ENCODE measurements at regions not wholly inside any gene's neighbourhood (a gene's known extent, or its start where the extent isn't known, plus 50 kb on each side); places are given as distances from the start of the nearest gene placed in this dataset.

DNA sequence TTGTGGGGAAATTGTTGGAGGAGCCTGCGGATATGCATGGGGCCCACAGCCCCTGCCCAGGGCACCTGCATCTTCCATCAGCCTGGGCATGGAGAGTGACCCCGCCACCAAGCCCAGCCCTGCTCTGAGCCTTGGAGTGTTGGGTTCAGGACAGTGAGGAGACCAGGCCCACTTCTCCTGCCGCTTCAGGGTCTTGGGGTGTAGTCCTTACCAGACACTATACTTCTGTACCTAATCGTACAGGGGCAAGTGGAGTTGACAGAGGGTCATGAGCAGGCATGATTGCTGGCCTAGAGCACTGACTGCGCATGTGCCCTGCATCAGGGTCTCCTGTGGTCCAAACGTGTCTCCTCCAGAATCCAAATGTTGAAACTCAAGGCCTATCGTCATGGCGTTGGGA lies 108.9 kb upstream of the ZNF236 start:
- no peak overlapping the region for H2AFZ ChIP-seq (ENCODE audit: low read depth, low read length)
- POLR2A ChIA-PET: no interaction called here
- H3K9me3 ChIP-seq (replicated peaks; ENCODE audit: control insufficient read depth, insufficient read depth, low read length): no peaks in the 10 kb centered on the region
- CTCF ChIA-PET: interaction anchor here (1.0 kb wide), 1 partner anchor 314 kb away, joined by 3 read pairs; no protein-coding TSS in a partner anchor
- H3K9me1 ChIP-seq (replicated peaks; ENCODE audit: control insufficient read depth, extremely low read depth, insufficient read depth, low read length): no peaks in the 10 kb centered on the region
- no peaks in the 10 kb centered on the region for H3K36me3 ChIP-seq (ENCODE audit: control insufficient read depth in 2 of 2, extremely low read depth in 1 of 2, insufficient read depth in 2 of 2, low read length in 2 of 2)
- H3K4me1 ChIP-seq (ENCODE audit: control insufficient read depth, extremely low read depth, insufficient read depth, low read length): no peaks in the 10 kb centered on the region
- H3K9ac ChIP-seq (replicated peaks; ENCODE audit: extremely low read depth, insufficient read depth, low read length): no peak overlapping the region
- no peaks in the 10 kb centered on the region for H3K79me2 ChIP-seq (ENCODE audit: control insufficient read depth, insufficient read depth, low read length)
- H3K27me3 ChIP-seq (ENCODE audit: control insufficient read depth in 2 of 2, insufficient read depth in 2 of 2, low read length in 2 of 2): no peaks in the 10 kb centered on the region
- TF ChIP-seq JUN (IDR thresholded peaks at IDR 0.05; ENCODE audit: borderline replicate concordance, insufficient read depth, insufficient read length, low read depth) (no peak), POLR2AphosphoS5 (IDR thresholded peaks at IDR 0.05; ENCODE audit: insufficient read depth, low read depth, low read length) (no peak), GATA2 (IDR thresholded peaks at IDR 0.05; ENCODE audit: insufficient read depth, insufficient read length, low read depth, low read length) (no peak), MYC (IDR thresholded peaks at IDR 0.05; ENCODE audit: low read depth, low read length) (no peak), FOS (IDR thresholded peaks at IDR 0.05; ENCODE audit: borderline replicate concordance, insufficient read depth, low read length) (no peak)
- TF ChIP-seq, protein P1, sequence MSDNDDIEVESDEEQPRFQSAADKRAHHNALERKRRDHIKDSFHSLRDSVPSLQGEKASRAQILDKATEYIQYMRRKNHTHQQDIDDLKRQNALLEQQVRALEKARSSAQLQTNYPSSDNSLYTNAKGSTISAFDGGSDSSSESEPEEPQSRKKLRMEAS (IDR thresholded peaks at IDR 0.05; ENCODE audit: insufficient read depth, insufficient read length): no peak
- no peak overlapping the region for H3K4me2 ChIP-seq (ENCODE audit: insufficient read depth, low read length)
- intact Hi-C loops (cut with micrococcal nuclease) (no loop called here), dilution Hi-C loops (cut with MboI; ENCODE audit: extremely low pct_ligation_motif_present, low sequenced_read_pairs) (no loop called here)
- no peak for DNase-seq (ENCODE audit: low read depth, low spot score)
- no peak overlapping the region for H3K4me3 ChIP-seq (replicated peaks in 1 of 3; ENCODE audit: insufficient read depth in 1 of 3, low read depth in 1 of 3, low read length in 3 of 3)
- FAIRE-seq: no peak
- no TSS peak for BruUV-seq (replicated peaks)
- H4K20me1 ChIP-seq (replicated peaks; ENCODE audit: control insufficient read depth, extremely low read depth, insufficient read depth, low read length): no peaks in the 10 kb centered on the region
- H3K27ac ChIP-seq (ENCODE audit: insufficient read depth, low read depth, low read length): no peak overlapping the region

DNA sequence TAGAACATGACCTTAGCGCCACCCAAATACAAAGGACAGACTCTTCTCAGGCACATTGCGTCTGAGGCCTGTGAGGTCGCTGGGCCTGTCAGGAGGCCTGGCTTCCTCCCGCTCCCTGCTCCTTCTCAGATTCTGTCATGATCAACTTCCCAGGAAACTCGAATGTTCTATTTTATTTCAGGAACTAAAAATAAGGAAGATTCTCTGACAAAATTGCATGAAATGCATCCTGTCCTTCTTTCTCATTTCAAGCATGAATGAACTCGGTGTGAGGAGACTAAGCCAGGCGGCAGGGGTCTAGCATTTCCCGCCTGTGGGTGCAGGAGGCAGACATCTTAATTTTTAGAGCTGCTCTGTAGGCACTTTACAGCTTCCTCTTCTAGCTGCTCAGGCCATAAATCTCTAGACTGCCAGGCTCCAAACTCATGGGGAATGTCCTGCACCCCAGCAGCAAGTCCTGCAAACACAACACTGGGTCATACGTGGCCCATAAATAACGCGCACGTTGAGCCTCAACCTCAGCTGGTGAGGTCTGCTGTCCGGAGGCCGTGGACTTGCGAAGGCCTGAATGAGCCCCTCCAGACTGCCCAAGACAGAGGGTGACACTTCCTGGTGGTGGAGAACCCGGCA lies 109.7 kb upstream of the ZNF236 start:
- no peak overlapping the region for H2AFZ ChIP-seq (ENCODE audit: low read depth, low read length)
- POLR2A ChIA-PET: no interaction called here
- H3K36me3 ChIP-seq (ENCODE audit: control insufficient read depth in 2 of 2, extremely low read depth in 1 of 2, insufficient read depth in 2 of 2, low read length in 2 of 2): no peaks in the 10 kb centered on the region
- BruUV-seq (replicated peaks): no TSS peak
- H3K9me1 ChIP-seq (replicated peaks; ENCODE audit: control insufficient read depth, extremely low read depth, insufficient read depth, low read length): no peaks in the 10 kb centered on the region
- no peak overlapping the region for H3K4me2 ChIP-seq (ENCODE audit: insufficient read depth, low read length)
- H3K4me3 ChIP-seq (replicated peaks in 1 of 3; ENCODE audit: insufficient read depth in 1 of 3, low read depth in 1 of 3, low read length in 3 of 3): no peak overlapping the region
- H3K27ac ChIP-seq (ENCODE audit: insufficient read depth, low read depth, low read length): no peak overlapping the region
- H3K4me1 ChIP-seq (ENCODE audit: control insufficient read depth, extremely low read depth, insufficient read depth, low read length): no peaks in the 10 kb centered on the region
- TF ChIP-seq FOS (IDR thresholded peaks at IDR 0.05; ENCODE audit: borderline replicate concordance, insufficient read depth, low read length) (no peak), EZH2 (IDR thresholded peaks at IDR 0.05; ENCODE audit: borderline replicate concordance, low read depth, low read length, severe bottlenecking) (no peak), POLR2AphosphoS5 (IDR thresholded peaks at IDR 0.05; ENCODE audit: insufficient read depth, low read depth, low read length) (no peak)
- dilution Hi-C loops (cut with MboI; ENCODE audit: extremely low pct_ligation_motif_present, low sequenced_read_pairs): no loop called here
- DNase-seq (ENCODE audit: low read depth, low spot score) (no peak), FAIRE-seq (no peak)
- H3K9ac ChIP-seq (replicated peaks; ENCODE audit: extremely low read depth, insufficient read depth, low read length): no peak overlapping the region
- no peaks in the 10 kb centered on the region for H3K9me3 ChIP-seq (replicated peaks; ENCODE audit: control insufficient read depth, insufficient read depth, low read length)
- H3K27me3 ChIP-seq (ENCODE audit: control insufficient read depth in 2 of 2, insufficient read depth in 2 of 2, low read length in 2 of 2): no peaks in the 10 kb centered on the region
- CTCF ChIA-PET: interaction anchor here (1.0 kb wide), 1 partner anchor 314 kb away, joined by 3 read pairs; no protein-coding TSS in a partner anchor
- intact Hi-C loops (cut with micrococcal nuclease): no loop called here
- no peaks in the 10 kb centered on the region for H4K20me1 ChIP-seq (replicated peaks; ENCODE audit: control insufficient read depth, extremely low read depth, insufficient read depth, low read length)
- H3K79me2 ChIP-seq (ENCODE audit: control insufficient read depth, insufficient read depth, low read length): no peaks in the 10 kb centered on the region
